Ovary (tissue), 7 donors: ENCODE measurements at regions not wholly inside any gene's neighbourhood (a gene's known extent, or its start where the extent isn't known, plus 50 kb on each side); places are given as distances from the start of the nearest gene placed in this dataset.

Experiments
- DNase-seq, 5 donors: peaks; one replicate each; pipeline ENCODE4 v3.0.0-alpha.2; 2019 to 2020
- H3K27ac ChIP-seq, 2 donors: fragments of 200-600 bp; one replicate each; pipeline versions ENCODE4 v1.5.1 to v1.8.0; 2019 to 2022
- H3K27me3 ChIP-seq: fragments of 200-600 bp; one replicate; pipeline ENCODE4 v1.8.0; 2022
- H3K36me3 ChIP-seq: fragments of 200-600 bp; sonication (generic); one replicate; pipeline ENCODE4 v1.5.1; 2019
- H3K4me1 ChIP-seq: one replicate; pipeline ENCODE4 v1.8.1; 2013; ENCODE audit warnings: mild to moderate bottlenecking, moderate library complexity; ENCODE audit not compliant: insufficient read depth
- H3K4me3 ChIP-seq: fragments of 200-600 bp; sonication (generic); one replicate; pipeline ENCODE4 v1.5.1; 2017
- H3K9me3 ChIP-seq, 2 donors: fragments of 200-600 bp in 1 of 2; sonication (generic) in 1 of 2; one replicate each; pipeline versions ENCODE4 v1.5.1 to v1.8.1; 2013 to 2019; ENCODE audit warnings: mild to moderate bottlenecking in 1 of 2, moderate library complexity in 1 of 2
- EP300 ChIP-seq: sonication (generic); formaldehyde crosslinking; IDR thresholded peaks from one replicate; pipeline ENCODE4 v1.6.1; 2017; ENCODE audit warnings: antibody characterized with exemption
- POLR2A ChIP-seq: fragments of 450-650 bp; IDR thresholded peaks from one replicate; pipeline ENCODE4 v1.6.1; 2017; ENCODE audit warnings: antibody characterized with exemption, mild to moderate bottlenecking, moderate library complexity
- WGBS, 3 donors: extraction: QIAGEN DNeasy Blood & Tissue Kit in 1 of 3; methylation state at CpG; one replicate each; pipeline versions ENCODE4 v1.1.5 to v1.1.7; 2013 to 2017; 5-methylcytosine and 5-hydroxymethylcytosine counted together
- intact Hi-C, 4 donors: fragments of 100-400 bp; cut with DNase I; formaldehyde crosslinking; loops; one replicate each; pipeline versions ENCODE4 v1.11.0 to v1.15.1; 2022 to 2023
- TF ChIP-seq, protein P1 (sequence below), 3 donors: fragments of 450-650 bp in 2 of 3; fragments of 200-600 bp in 1 of 3; IDR thresholded peaks; one replicate each; pipeline versions ENCODE4 v1.5.1 to v1.8.0; 2016 to 2022; ENCODE audit warnings: antibody characterized with exemption in 3 of 3, mild to moderate bottlenecking in 1 of 3
- donor health status: DM: no; HTN: no; CAD: no; lungs with moderate emphysema.
- donor health status: DM: no; HTN: no; CAD: no.
- donor health status: Bipolar disorder and iron deficiency.
- donor health status: DM: no; HTN: no; CAD: no.
- donor health status: DM: yes; HTN: yes; CAD: no.

DNA sequence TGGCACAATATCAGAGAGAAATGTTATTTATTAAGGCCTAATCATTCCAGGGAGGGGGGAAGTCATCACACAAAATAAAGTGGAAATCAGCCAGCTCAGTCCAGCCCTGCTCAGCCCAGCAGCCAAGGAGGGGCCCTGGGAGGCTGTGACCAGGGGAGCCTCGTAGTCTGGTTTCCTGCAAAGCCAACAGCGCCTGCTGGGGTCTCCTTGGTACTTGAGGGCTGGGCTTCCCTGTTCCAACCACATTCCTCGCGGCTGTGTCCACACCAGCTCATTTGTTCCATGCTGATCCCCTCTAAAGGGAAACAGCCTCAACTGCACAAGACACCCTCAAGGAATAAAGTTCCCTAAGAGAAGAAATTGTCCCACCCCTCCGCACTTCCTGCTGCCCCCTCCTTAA lies 154.0 kb downstream of the TMEM132E start:
- no peaks in the 10 kb centered on the region for H3K9me3 ChIP-seq
- H3K4me1 ChIP-seq = no peaks in the 10 kb centered on the region
- intact Hi-C loops = no loop called here
- TF ChIP-seq, protein P1, sequence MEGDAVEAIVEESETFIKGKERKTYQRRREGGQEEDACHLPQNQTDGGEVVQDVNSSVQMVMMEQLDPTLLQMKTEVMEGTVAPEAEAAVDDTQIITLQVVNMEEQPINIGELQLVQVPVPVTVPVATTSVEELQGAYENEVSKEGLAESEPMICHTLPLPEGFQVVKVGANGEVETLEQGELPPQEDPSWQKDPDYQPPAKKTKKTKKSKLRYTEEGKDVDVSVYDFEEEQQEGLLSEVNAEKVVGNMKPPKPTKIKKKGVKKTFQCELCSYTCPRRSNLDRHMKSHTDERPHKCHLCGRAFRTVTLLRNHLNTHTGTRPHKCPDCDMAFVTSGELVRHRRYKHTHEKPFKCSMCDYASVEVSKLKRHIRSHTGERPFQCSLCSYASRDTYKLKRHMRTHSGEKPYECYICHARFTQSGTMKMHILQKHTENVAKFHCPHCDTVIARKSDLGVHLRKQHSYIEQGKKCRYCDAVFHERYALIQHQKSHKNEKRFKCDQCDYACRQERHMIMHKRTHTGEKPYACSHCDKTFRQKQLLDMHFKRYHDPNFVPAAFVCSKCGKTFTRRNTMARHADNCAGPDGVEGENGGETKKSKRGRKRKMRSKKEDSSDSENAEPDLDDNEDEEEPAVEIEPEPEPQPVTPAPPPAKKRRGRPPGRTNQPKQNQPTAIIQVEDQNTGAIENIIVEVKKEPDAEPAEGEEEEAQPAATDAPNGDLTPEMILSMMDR (IDR thresholded peaks at IDR 0.05) = no peak
- TF ChIP-seq POLR2A (no peak), EP300 (no peak)
- H3K36me3 ChIP-seq = no peaks in the 10 kb centered on the region
- H3K27ac ChIP-seq = no peak overlapping the region
- DNase-seq = no peak
- no peak overlapping the region for H3K4me3 ChIP-seq
- 41 to 48% (median 45%) methylated on average over 5 of the region's 5 CpGs for WGBS, 3 donors
- no peaks in the 10 kb centered on the region for H3K27me3 ChIP-seq

DNA sequence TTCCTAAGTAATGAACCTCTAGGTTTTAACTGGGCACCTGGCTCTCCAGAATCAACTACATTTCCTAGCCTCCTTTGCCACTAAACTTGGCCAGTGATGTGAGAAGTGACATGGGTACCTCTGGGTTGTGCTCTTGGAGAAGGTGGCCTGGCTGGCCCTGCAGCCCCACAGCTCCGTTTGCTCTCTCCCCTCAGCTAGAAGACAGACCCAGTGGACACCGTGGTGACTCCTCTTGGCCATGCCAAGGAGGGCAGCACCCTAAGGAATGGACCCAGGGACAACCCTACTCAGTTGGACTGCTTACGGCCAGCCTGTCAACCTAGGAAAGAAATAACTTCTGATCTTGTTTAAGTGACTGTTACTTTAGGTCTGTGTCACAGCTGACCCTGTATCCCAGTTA lies 151.4 kb downstream of the TMEM132E start:
- Histone ChIP-seq H3K4me3 (no peak overlapping the region), H3K27ac (no peak overlapping the region), H3K9me3 (no peaks in the 10 kb centered on the region), H3K4me1 (no peaks in the 10 kb centered on the region), H3K36me3 (no peaks in the 10 kb centered on the region), H3K27me3 (no peaks in the 10 kb centered on the region)
- 64 to 70% (median 69%) methylated on average over 3 of the region's 3 CpGs for WGBS, 3 donors
- intact Hi-C loops = no loop called here
- TF ChIP-seq POLR2A = no peak
- no peak for TF ChIP-seq EP300
- TF ChIP-seq, protein P1 (IDR thresholded peaks at IDR 0.05) = no peak
- DNase-seq = no peak

DNA sequence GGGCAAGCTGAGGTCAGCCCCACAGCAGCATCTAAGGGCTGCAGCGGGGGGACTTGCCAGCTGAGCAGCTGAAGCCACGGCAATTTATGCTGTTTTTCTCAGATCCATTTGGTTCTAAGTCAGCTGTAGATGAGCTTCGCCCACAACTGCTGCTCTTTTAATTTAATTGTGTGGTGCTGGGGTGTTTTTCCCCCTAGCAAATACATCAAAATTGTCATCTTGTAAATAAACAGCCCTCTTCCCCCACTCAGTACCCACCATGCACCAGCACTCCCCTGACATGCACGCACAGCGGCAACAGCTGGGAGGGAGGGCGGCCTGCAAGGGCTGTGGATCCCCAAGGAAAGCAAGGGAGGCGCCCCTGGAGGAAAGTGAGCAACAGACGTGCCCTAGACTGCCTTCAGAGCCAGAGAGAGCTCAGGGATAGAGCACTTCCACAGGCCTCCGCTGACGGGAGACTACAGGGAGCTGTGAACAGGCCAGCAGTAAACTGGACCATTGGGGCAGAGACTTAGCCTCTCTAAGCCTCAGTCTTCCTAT lies 149.5 kb downstream of the TMEM132E start:
- no peak for DNase-seq
- TF ChIP-seq, protein P1 (IDR thresholded peaks at IDR 0.05) = no peak
- TF ChIP-seq EP300 (no peak), POLR2A (no peak)
- intact Hi-C loops = loop anchor here in 1 of 4 donors (10.0 kb wide), 1 partner anchor 64 kb away; no protein-coding TSS in a partner anchor
- Histone ChIP-seq H3K27me3 (no peaks in the 10 kb centered on the region), H3K9me3 (no peaks in the 10 kb centered on the region), H3K4me1 (no peaks in the 10 kb centered on the region), H3K4me3 (no peak overlapping the region), H3K36me3 (no peaks in the 10 kb centered on the region), H3K27ac (no peak overlapping the region)
- 40 to 57% (median 51%) methylated on average over 10 of the region's 10 CpGs for WGBS, 3 donors

DNA sequence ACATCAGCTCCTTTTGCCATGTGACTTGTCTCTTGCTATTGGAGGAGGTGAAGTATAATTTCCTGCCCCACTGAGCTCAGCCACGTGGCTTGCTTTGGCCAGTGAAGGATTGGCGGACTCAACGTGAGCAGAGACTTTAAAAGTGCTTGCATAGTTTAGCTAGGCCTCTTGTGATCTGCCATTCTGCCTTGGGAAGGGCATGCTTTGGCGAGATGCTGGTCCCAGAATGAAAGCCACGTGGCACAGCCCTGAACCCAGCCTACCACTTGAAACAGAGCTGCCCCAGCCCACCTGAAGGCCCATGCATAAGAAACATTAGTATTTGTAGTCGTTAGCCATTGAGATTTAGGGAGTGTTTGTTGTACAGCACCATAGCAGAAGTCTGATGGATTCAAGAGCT lies 148.2 kb downstream of the TMEM132E start:
- WGBS, 3 donors = 57 to 67% (median 58%) methylated on average over 6 of the region's 6 CpGs
- intact Hi-C loops = loop anchor here in 1 of 4 donors (10.0 kb wide), 1 partner anchor 63 kb away; no protein-coding TSS in a partner anchor

DNA sequence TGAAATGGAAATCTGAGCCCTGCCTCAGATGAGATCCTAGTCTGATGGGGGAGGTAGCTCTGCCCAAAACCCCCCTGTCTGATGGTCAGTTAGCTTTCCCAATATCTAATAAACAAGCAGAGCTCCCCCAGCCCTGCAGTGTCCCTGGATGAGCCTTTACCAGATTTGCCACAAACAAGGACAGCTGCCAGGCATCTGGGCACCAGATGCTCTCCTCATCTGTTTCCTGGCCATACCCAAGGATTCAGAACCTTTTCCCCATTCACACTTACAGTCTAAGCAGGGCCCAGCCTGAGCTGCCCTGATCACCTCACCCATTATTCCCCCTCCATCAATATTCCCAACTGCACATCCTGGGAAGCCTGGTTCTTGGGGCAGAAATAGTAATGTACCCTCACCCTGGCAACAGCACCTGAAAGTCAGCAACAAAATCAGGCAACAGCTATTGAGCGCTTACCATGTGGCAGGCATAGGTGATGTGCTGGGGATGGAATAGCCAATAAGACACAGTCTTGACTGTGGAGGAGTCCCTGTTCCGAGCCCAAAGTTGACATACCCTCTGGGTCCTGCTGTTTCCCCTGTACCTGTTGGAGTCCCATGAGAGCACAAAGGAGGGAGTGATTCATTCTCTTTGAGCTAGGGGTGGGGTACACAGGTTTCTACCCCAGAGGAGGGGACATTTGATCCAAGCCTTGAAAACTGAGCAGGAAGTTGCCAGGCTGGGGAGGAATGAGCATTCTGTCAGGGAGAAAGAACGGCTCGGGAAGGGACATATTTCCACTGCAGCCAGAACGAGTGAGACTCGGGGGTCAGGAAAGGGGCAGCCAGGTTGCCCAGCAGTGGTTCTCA lies 147.4 kb downstream of the TMEM132E start:
- H3K4me3 ChIP-seq = no peak overlapping the region
- no peaks in the 10 kb centered on the region for H3K9me3 ChIP-seq
- intact Hi-C loops = loop anchor here in 1 of 4 donors (10.0 kb wide), 1 partner anchor 62 kb away; no protein-coding TSS in a partner anchor
- no peaks in the 10 kb centered on the region for H3K36me3 ChIP-seq
- no peak for DNase-seq
- H3K27ac ChIP-seq = no peak overlapping the region
- TF ChIP-seq, protein P1 (IDR thresholded peaks at IDR 0.05) = no peak
- TF ChIP-seq EP300 (no peak), POLR2A (no peak)
- H3K27me3 ChIP-seq = no peaks in the 10 kb centered on the region
- 72 to 75% (median 73%) methylated on average over 6 of the region's 6 CpGs for WGBS, 3 donors
- H3K4me1 ChIP-seq = no peaks in the 10 kb centered on the region

More for the DNA sequence above, 148.2 kb downstream of the TMEM132E start:
- H3K27ac ChIP-seq = no peak overlapping the region
- H3K9me3 ChIP-seq = no peaks in the 10 kb centered on the region
- H3K36me3 ChIP-seq = no peaks in the 10 kb centered on the region
- DNase-seq = no peak
- H3K27me3 ChIP-seq = no peaks in the 10 kb centered on the region
- H3K4me1 ChIP-seq = no peaks in the 10 kb centered on the region
- no peak for TF ChIP-seq POLR2A
- H3K4me3 ChIP-seq = no peak overlapping the region
